AG04449 (cell line): ENCODE measurements at regions not wholly inside any gene's neighbourhood (a gene's known extent, or its start where the extent isn't known, plus 50 kb on each side); places are given as distances from the start of the nearest gene placed in this dataset.

Source experiments
- CTCF ChIA-PET: fragments of 350-600 bp; formaldehyde crosslinking; extraction: SDS; loops from one replicate; lab custom pipeline; 2021; ENCODE audit warnings: antibody characterized with exemption; lab: Yijun Ruan, JAX
- POLR2A ChIA-PET: fragments of 400-600, 350-600 bp; formaldehyde crosslinking; extraction: SDS; loops from one replicate; lab custom pipeline; 2020; ENCODE audit warnings: antibody characterized with exemption, inconsistent platforms; lab: Yijun Ruan, JAX
- DNase-seq: peaks from one replicate; pipeline ENCODE4 v3.0.0-alpha.2; 2010; ENCODE audit warnings: low read depth, low spot score
- H3K4me3 ChIP-seq: 2 replicates; pipeline ENCODE4 v1.5.1; 2011; ENCODE audit warnings: low read depth, mild to moderate bottlenecking, control low read depth, low read length
- CTCF ChIP-seq: IDR thresholded peaks from one replicate; pipeline ENCODE4 v1.5.1; 2011; ENCODE audit warnings: mild to moderate bottlenecking, moderate library complexity, low read length, control low read depth, inconsistent platforms; ENCODE audit not compliant: insufficient read depth; ENCODE audit errors: missing control alignments

DNA sequence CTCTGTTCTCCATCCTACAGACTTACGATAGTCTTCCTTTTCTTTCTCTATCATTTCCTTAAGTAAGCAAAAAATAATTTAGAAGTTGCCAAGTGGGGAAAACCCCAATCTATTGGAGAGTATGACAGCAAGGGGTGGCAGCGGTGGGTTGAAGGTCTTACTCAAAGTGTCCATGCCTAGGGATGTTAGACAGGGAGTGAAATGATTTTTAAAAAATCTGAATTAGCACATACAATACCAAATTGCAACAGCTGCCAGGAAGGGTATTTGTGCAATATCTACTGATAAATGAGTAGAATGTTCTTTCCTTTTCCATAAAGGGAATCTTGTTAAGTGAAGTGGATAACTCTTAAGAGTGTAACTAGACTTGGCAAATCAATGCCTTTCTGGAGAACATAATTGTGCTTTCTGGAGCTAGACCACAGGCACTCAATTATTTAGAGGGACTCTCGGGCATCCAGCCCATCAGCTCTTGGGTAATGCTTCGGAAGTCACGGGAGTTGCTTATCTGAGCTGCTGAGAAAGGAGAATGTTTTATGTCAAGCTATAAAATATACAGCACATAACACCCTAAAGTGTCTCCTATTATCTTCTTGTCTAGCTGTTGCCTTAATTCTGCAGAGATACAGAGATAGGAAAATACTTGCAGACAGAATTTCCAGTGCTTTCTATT is 151.5 kb downstream of the KCNJ2 start:
- ChIA-PET POLR2A (no interaction called here), CTCF (no interaction called here)
- no peak for TF ChIP-seq CTCF
- DNase-seq, result no peak
- H3K4me3 ChIP-seq, result no peak overlapping the region

DNA sequence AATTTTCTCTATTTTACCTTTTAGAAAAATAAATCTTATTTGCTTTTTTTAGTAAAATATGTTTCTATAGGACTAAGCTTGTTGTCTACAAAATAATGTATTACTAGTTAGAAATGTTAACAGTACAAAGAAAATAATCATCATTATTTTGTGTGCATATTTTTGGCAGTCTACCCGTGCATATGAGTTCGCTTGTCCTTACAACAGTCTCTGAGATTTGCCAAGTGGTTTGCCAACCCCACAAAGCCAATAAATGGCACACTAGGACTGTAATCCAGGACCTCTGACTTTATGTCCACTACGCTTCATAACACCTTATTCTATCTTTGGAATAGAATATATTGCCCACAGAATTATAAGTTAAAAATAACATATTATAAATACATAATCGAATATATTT is 152.0 kb downstream of the KCNJ2 start:
- POLR2A ChIA-PET, result no interaction called here
- TF ChIP-seq CTCF, result no peak
- CTCF ChIA-PET, result no interaction called here
- no peak overlapping the region for H3K4me3 ChIP-seq
- no peak for DNase-seq

GRCh38 chr17:70323269-70323668 is 153.9 kb downstream of the KCNJ2 start:
- CTCF ChIA-PET, result no interaction called here
- H3K4me3 ChIP-seq, result no peak overlapping the region
- no peak for TF ChIP-seq CTCF
- DNase-seq, result no peak
- POLR2A ChIA-PET, result no interaction called here

DNA sequence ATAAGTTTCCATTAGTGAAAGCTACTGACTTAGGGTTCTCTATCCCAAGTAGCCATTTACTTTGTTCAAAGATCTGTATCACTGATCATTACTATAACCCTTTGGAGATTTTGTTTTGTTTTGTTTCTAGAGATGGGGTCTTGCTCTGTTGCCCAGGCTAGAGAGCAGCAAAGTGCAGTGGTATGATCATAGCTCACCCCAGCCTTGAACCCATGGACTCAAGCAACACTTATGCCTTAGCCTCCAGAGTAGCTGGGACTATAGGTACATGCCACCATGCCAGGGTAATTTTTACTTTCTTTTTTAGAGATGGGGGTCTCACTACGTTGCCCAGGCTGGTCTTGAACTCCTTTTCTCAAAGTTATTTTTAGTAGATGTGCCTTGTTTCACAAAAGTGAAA is 154.7 kb downstream of the KCNJ2 start:
- no peak for TF ChIP-seq CTCF
- H3K4me3 ChIP-seq, result no peak overlapping the region
- DNase-seq, result no peak
- CTCF ChIA-PET, result no interaction called here
- POLR2A ChIA-PET, result no interaction called here

- no peak overlapping the region for H3K4me3 ChIP-seq
- ChIA-PET POLR2A (no interaction called here), CTCF (no interaction called here)
- TF ChIP-seq CTCF, result no peak
- DNase-seq, result no peak
Observed at GRCh38 chr17:70327279-70327678, 157.9 kb downstream of the KCNJ2 start.

GRCh38 chr17:70327723-70328122 is 158.4 kb downstream of the KCNJ2 start:
- no peak overlapping the region for H3K4me3 ChIP-seq
- CTCF ChIA-PET, result no interaction called here
- DNase-seq, result no peak
- POLR2A ChIA-PET, result no interaction called here
- TF ChIP-seq CTCF, result no peak
